ENCODE measurements at regions not wholly inside any gene's neighbourhood (a gene's known extent, or its start where the extent isn't known, plus 50 kb on each side); places are given as distances from the start of the nearest gene placed in this dataset.

DNA sequence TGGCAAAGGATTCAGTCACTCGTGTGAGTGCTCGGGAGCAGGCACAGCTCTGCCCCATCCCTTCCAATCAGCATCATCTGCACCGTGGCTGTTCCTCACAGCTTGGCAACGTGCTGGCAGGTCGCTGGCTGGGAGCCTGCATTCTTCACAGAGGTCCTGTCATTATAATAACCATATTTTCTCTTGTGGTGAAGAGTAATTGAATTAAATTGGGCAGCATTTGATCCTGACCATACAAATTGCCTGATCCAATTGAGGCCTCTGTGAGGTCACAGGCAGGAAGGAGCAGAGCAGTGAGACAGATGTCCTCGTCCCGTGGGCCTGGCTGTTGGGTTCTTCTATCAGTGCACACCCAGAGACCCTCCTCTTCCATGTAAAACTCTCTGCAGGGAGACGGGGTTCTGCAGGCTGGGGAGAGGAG is 407.8 kb downstream of the COG6 start:
- no peak for TF ChIP-seq EZH2 (IDR thresholded peaks at IDR 0.05)
- TF ChIP-seq, protein P1, sequence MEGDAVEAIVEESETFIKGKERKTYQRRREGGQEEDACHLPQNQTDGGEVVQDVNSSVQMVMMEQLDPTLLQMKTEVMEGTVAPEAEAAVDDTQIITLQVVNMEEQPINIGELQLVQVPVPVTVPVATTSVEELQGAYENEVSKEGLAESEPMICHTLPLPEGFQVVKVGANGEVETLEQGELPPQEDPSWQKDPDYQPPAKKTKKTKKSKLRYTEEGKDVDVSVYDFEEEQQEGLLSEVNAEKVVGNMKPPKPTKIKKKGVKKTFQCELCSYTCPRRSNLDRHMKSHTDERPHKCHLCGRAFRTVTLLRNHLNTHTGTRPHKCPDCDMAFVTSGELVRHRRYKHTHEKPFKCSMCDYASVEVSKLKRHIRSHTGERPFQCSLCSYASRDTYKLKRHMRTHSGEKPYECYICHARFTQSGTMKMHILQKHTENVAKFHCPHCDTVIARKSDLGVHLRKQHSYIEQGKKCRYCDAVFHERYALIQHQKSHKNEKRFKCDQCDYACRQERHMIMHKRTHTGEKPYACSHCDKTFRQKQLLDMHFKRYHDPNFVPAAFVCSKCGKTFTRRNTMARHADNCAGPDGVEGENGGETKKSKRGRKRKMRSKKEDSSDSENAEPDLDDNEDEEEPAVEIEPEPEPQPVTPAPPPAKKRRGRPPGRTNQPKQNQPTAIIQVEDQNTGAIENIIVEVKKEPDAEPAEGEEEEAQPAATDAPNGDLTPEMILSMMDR (IDR thresholded peaks at IDR 0.05): no peak
